ENCODE measurements at regions not wholly inside any gene's neighbourhood (a gene's known extent, or its start where the extent isn't known, plus 50 kb on each side); places are given as distances from the start of the nearest gene placed in this dataset.
"Not testable (repeated sequence)": the region's sequence is repeated elsewhere in the genome, so short reads cannot be mapped to it uniquely, and the experiment has no call there.

- Histone ChIP-seq H3K27me3 (ENCODE audit: control insufficient read depth in 1 of 2, insufficient read depth in 2 of 2, low read length in 1 of 2) (no peaks in the 10 kb centered on the region), H3K36me3 (ENCODE audit: control insufficient read depth in 1 of 2, insufficient read depth in 2 of 2, low read length in 1 of 2) (no peaks in the 10 kb centered on the region), H3K27ac (ENCODE audit: low read depth in 1 of 2, low read length in 2 of 2) (no peak overlapping the region), H3K4me3 (ENCODE audit: low read length in 2 of 2) (no peak overlapping the region), H3K9me3 (ENCODE audit: control insufficient read depth, low read length) (no peaks in the 10 kb centered on the region), H3K4me1 (ENCODE audit: control insufficient read depth in 1 of 2, insufficient read depth in 2 of 2, low read length in 2 of 2) (no peaks in the 10 kb centered on the region)
- intact Hi-C loops (cut with DNase I) = no loop called here
- DNase-seq (no peak), ATAC-seq (ENCODE audit: low FRiP score) (no peak)
Measured at GRCh38 chr13:62433660-62434059, 1018.0 kb upstream of the PCDH20 start.

DNA sequence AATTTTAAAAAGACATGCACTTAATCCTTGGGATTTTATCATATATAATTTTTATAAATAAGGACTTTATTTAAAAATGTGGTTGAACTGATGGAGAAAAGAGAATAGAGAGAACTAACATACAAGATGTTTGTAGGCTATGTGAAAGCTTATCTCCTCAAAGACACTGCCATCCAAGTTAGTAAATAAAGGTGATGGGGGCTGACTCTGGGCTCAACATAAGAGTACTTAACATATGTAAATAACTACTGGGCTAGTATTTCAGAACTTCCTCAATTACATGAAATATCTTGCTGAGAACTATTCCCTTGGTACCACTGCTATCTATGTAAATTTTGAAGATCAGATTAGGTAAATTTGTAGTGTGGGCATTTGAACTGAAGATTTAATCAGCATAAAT, 1017.3 kb upstream of the PCDH20 start:
- H3K9me3 ChIP-seq (ENCODE audit: control insufficient read depth, low read length) = no peaks in the 10 kb centered on the region
- ATAC-seq (ENCODE audit: low FRiP score) (no peak), DNase-seq (no peak)
- H3K4me3 ChIP-seq (ENCODE audit: low read length in 2 of 2) = no peak overlapping the region
- intact Hi-C loops (cut with DNase I) = no loop called here
- no peak overlapping the region for H3K27ac ChIP-seq (ENCODE audit: low read depth in 1 of 2, low read length in 2 of 2)
- no peaks in the 10 kb centered on the region for H3K36me3 ChIP-seq (ENCODE audit: control insufficient read depth in 1 of 2, insufficient read depth in 2 of 2, low read length in 1 of 2)
- H3K4me1 ChIP-seq (ENCODE audit: control insufficient read depth in 1 of 2, insufficient read depth in 2 of 2, low read length in 2 of 2) = no peaks in the 10 kb centered on the region
- no peaks in the 10 kb centered on the region for H3K27me3 ChIP-seq (ENCODE audit: control insufficient read depth in 1 of 2, insufficient read depth in 2 of 2, low read length in 1 of 2)

DNA sequence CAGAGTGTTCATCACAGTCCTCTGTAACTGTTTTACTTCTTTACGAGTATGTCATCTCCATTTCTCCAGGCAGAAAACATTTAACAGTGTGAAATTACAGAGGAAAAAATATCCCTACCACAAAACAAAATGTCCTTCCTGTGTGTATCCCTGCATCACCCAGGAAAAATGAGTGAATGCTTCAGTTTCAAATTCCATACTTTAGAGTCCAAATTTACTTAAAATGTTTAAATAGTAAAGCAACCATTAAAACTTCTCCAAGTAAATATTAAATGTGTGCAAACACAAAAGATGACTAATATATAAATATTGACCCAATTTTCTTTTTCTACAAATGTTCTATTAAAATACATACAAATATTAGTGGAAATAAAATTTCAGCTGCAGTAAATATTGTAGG, 1016.6 kb upstream of the PCDH20 start:
- H3K36me3 ChIP-seq (ENCODE audit: control insufficient read depth in 1 of 2, insufficient read depth in 2 of 2, low read length in 1 of 2) = no peaks in the 10 kb centered on the region
- H3K27me3 ChIP-seq (ENCODE audit: control insufficient read depth in 1 of 2, insufficient read depth in 2 of 2, low read length in 1 of 2) = no peaks in the 10 kb centered on the region
- no peaks in the 10 kb centered on the region for H3K9me3 ChIP-seq (ENCODE audit: control insufficient read depth, low read length)
- 82 to 83% methylated on average over 1 of the region's 1 CpG for WGBS, 2 donors
- intact Hi-C loops (cut with DNase I) = no loop called here
- no peak for DNase-seq
- no peak for ATAC-seq (ENCODE audit: low FRiP score)
- H3K27ac ChIP-seq (ENCODE audit: low read depth in 1 of 2, low read length in 2 of 2) = no peak overlapping the region
- H3K4me1 ChIP-seq (ENCODE audit: control insufficient read depth in 1 of 2, insufficient read depth in 2 of 2, low read length in 2 of 2) = no peaks in the 10 kb centered on the region
- no peak overlapping the region for H3K4me3 ChIP-seq (ENCODE audit: low read length in 2 of 2)

GRCh38 chr13:62431852-62432251, 1016.2 kb upstream of the PCDH20 start:
- Histone ChIP-seq H3K36me3 (ENCODE audit: control insufficient read depth in 1 of 2, insufficient read depth in 2 of 2, low read length in 1 of 2) (no peaks in the 10 kb centered on the region), H3K27ac (ENCODE audit: low read depth in 1 of 2, low read length in 2 of 2) (no peak overlapping the region), H3K4me3 (ENCODE audit: low read length in 2 of 2) (no peak overlapping the region), H3K27me3 (ENCODE audit: control insufficient read depth in 1 of 2, insufficient read depth in 2 of 2, low read length in 1 of 2) (no peaks in the 10 kb centered on the region), H3K4me1 (ENCODE audit: control insufficient read depth in 1 of 2, insufficient read depth in 2 of 2, low read length in 2 of 2) (no peaks in the 10 kb centered on the region), H3K9me3 (ENCODE audit: control insufficient read depth, low read length) (no peaks in the 10 kb centered on the region)
- ATAC-seq (ENCODE audit: low FRiP score) (no peak), DNase-seq (no peak)
- intact Hi-C loops (cut with DNase I) = no loop called here

- H3K9me3 ChIP-seq (ENCODE audit: control insufficient read depth, low read length) = no peaks in the 10 kb centered on the region
- ATAC-seq (ENCODE audit: low FRiP score) (no peak), DNase-seq (no peak)
- H3K36me3 ChIP-seq (ENCODE audit: control insufficient read depth in 1 of 2, insufficient read depth in 2 of 2, low read length in 1 of 2) = no peaks in the 10 kb centered on the region
- 55 to 58% methylated on average over 3 of the region's 3 CpGs for WGBS, 2 donors
- no peak overlapping the region for H3K27ac ChIP-seq (ENCODE audit: low read depth in 1 of 2, low read length in 2 of 2)
- no peak overlapping the region for H3K4me3 ChIP-seq (ENCODE audit: low read length in 2 of 2)
- intact Hi-C loops (cut with DNase I) = no loop called here
- H3K4me1 ChIP-seq (ENCODE audit: control insufficient read depth in 1 of 2, insufficient read depth in 2 of 2, low read length in 2 of 2) = no peaks in the 10 kb centered on the region
- H3K27me3 ChIP-seq (ENCODE audit: control insufficient read depth in 1 of 2, insufficient read depth in 2 of 2, low read length in 1 of 2) = no peaks in the 10 kb centered on the region
Measured at GRCh38 chr13:62418872-62419271, 1003.2 kb upstream of the PCDH20 start.

- Histone ChIP-seq H3K36me3 (ENCODE audit: control insufficient read depth in 1 of 2, insufficient read depth in 2 of 2, low read length in 1 of 2) (no peaks in the 10 kb centered on the region), H3K4me3 (ENCODE audit: low read length in 2 of 2) (no peak overlapping the region), H3K27me3 (ENCODE audit: control insufficient read depth in 1 of 2, insufficient read depth in 2 of 2, low read length in 1 of 2) (no peaks in the 10 kb centered on the region), H3K9me3 (ENCODE audit: control insufficient read depth, low read length) (no peaks in the 10 kb centered on the region), H3K27ac (ENCODE audit: low read depth in 1 of 2, low read length in 2 of 2) (no peak overlapping the region), H3K4me1 (ENCODE audit: control insufficient read depth in 1 of 2, insufficient read depth in 2 of 2, low read length in 2 of 2) (no peaks in the 10 kb centered on the region)
- intact Hi-C loops (cut with DNase I) = no loop called here
- DNase-seq = no peak
- no peak for ATAC-seq (ENCODE audit: low FRiP score)
- WGBS, 2 donors = 74 to 75% methylated on average over 4 of the region's 4 CpGs
Measured at GRCh38 chr13:62418376-62418775, 1002.7 kb upstream of the PCDH20 start.

- Histone ChIP-seq H3K27me3 (ENCODE audit: control insufficient read depth in 1 of 2, insufficient read depth in 2 of 2, low read length in 1 of 2) (peaks cover 0 to 2% of the 10 kb centered on the region in 2 donors), H3K36me3 (ENCODE audit: control insufficient read depth in 1 of 2, insufficient read depth in 2 of 2, low read length in 1 of 2) (no peaks in the 10 kb centered on the region), H3K27ac (ENCODE audit: low read depth in 1 of 2, low read length in 2 of 2) (no peak overlapping the region), H3K4me1 (ENCODE audit: control insufficient read depth in 1 of 2, insufficient read depth in 2 of 2, low read length in 2 of 2) (no peaks in the 10 kb centered on the region), H3K4me3 (ENCODE audit: low read length in 2 of 2) (no peak overlapping the region), H3K9me3 (ENCODE audit: control insufficient read depth, low read length) (no peaks in the 10 kb centered on the region)
- no peak for DNase-seq
- intact Hi-C loops (cut with DNase I) = no loop called here
- ATAC-seq (ENCODE audit: low FRiP score) = no peak
- WGBS, 2 donors = 76 to 94% methylated on average over 5 of the region's 5 CpGs
Measured at GRCh38 chr13:62407871-62408270, 992.2 kb upstream of the PCDH20 start.

DNA sequence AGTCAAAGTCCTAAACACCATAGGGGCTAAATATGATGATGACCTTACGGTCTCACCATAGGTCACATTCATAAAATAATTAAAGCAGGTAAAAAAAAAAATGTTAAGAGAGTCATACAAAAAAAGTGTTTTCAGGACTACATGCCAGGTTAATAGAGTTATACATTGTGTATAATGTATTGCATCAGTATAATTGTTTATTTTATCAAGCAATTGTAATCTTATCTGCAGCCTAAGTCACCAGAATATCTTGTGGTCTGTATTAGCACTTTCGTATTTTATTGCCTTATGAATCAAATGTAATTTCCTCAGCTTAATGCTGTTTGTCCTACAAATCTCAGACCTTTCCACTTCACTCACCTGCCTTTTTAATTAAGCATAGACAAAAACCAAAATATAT, 972.9 kb upstream of the PCDH20 start:
- Histone ChIP-seq H3K27ac (ENCODE audit: low read depth in 1 of 2, low read length in 2 of 2) (no peak overlapping the region), H3K36me3 (ENCODE audit: control insufficient read depth in 1 of 2, insufficient read depth in 2 of 2, low read length in 1 of 2) (no peaks in the 10 kb centered on the region), H3K4me3 (ENCODE audit: low read length in 2 of 2) (no peak overlapping the region), H3K4me1 (ENCODE audit: control insufficient read depth in 1 of 2, insufficient read depth in 2 of 2, low read length in 2 of 2) (no peaks in the 10 kb centered on the region), H3K9me3 (ENCODE audit: control insufficient read depth, low read length) (no peaks in the 10 kb centered on the region), H3K27me3 (ENCODE audit: control insufficient read depth in 1 of 2, insufficient read depth in 2 of 2, low read length in 1 of 2) (no peaks in the 10 kb centered on the region)
- intact Hi-C loops (cut with DNase I) = no loop called here
- 52 to 67% methylated on average over 2 of the region's 2 CpGs for WGBS, 2 donors
- ATAC-seq (ENCODE audit: low FRiP score) (no peak), DNase-seq (no peak)

DNA sequence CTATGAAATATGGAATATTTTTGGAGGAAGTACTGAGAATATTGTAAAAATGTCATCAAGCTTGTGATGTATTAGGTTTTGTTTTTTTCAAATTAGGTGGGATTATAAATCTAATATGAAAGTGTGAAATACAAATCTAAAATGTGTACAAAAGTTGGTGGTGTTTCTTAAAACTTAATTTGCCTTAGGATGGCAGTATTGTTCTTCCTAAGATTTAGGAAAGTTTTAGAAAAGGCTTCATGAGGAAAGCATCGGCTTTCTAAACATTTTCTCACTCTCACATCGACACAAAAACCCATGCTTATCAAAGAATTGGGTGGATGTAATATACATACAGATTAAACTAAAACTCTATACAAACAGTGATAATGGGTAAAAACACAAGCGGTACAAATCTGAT, 972.0 kb upstream of the PCDH20 start:
- no peak for ATAC-seq (ENCODE audit: low FRiP score)
- Histone ChIP-seq H3K4me3 (ENCODE audit: low read length in 2 of 2) (no peak overlapping the region), H3K9me3 (ENCODE audit: control insufficient read depth, low read length) (no peaks in the 10 kb centered on the region), H3K4me1 (ENCODE audit: control insufficient read depth in 1 of 2, insufficient read depth in 2 of 2, low read length in 2 of 2) (no peaks in the 10 kb centered on the region), H3K36me3 (ENCODE audit: control insufficient read depth in 1 of 2, insufficient read depth in 2 of 2, low read length in 1 of 2) (no peaks in the 10 kb centered on the region), H3K27me3 (ENCODE audit: control insufficient read depth in 1 of 2, insufficient read depth in 2 of 2, low read length in 1 of 2) (no peaks in the 10 kb centered on the region), H3K27ac (ENCODE audit: low read depth in 1 of 2, low read length in 2 of 2) (no peak overlapping the region)
- DNase-seq = no peak
- intact Hi-C loops (cut with DNase I) = no loop called here
- 10 to 15% methylated on average over 3 of the region's 3 CpGs for WGBS, 2 donors

DNA sequence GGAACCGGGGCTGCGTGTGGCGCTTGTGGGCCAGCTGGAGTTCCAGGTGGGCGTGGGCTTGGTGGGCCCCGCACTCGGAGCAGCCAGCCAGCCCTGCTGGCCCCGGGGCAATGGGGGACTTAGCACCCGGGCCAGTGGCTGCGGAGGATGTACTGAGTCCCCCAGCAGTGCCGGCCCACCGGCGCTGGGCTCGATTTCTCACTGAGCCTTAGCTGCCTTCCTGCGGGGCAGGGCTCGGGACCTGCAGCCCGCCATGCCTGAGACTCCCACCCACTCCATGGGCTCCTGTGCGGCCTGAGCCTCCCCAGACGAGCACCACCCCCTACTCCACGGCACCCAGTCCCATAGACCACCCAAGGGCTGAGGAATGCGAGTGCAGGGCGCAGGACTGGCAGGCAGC, 963.6 kb upstream of the PCDH20 start:
- H3K27ac ChIP-seq (ENCODE audit: low read depth in 1 of 2, low read length in 2 of 2); H3K4me3 ChIP-seq (ENCODE audit: low read length in 2 of 2); H3K36me3 ChIP-seq (ENCODE audit: control insufficient read depth in 1 of 2, insufficient read depth in 2 of 2, low read length in 1 of 2); ATAC-seq (ENCODE audit: low FRiP score); H3K4me1 ChIP-seq (ENCODE audit: control insufficient read depth in 1 of 2, insufficient read depth in 2 of 2, low read length in 2 of 2); H3K27me3 ChIP-seq (ENCODE audit: control insufficient read depth in 1 of 2, insufficient read depth in 2 of 2, low read length in 1 of 2); intact Hi-C loops (cut with DNase I); DNase-seq; H3K9me3 ChIP-seq (ENCODE audit: control insufficient read depth, low read length): not testable (repeated sequence)
- 91% methylated on average over 11 to 17 of the region's 21 CpGs for WGBS, 2 donors
